Heart right ventricle (tissue), 16 donors: ENCODE measurements at regions not wholly inside any gene's neighbourhood (a gene's known extent, or its start where the extent isn't known, plus 50 kb on each side); places are given as distances from the start of the nearest gene placed in this dataset.

Experiments used
- ATAC-seq, 8 donors: fragments of 200-7000 bp; cut with Tn5 transposase; one replicate each; pipeline ENCODE4 v1.9.1; 2020; ENCODE audit warnings: mild to moderate bottlenecking in 8 of 8, moderate library complexity in 8 of 8, moderate number of reproducible peaks in 1 of 8
- DNase-seq, 2 donors: peaks; one replicate each; pipeline ENCODE4 v3.0.0-alpha.2; 2020
- H3K27ac ChIP-seq, 10 donors: fragments of 200-600 bp; sonication (generic) in 2 of 10; one replicate each; pipeline versions ENCODE4 v1.5.0 to v1.8.0; 2020 to 2022; ENCODE audit warnings: mild to moderate bottlenecking in 3 of 10
- H3K27me3 ChIP-seq, 7 donors: fragments of 200-600 bp; one replicate each; pipeline ENCODE4 v1.8.0; 2021 to 2022; ENCODE audit warnings: mild to moderate bottlenecking in 2 of 7
- H3K36me3 ChIP-seq, 9 donors: fragments of 200-600 bp; sonication (generic) in 1 of 9; one replicate each; pipeline versions ENCODE4 v1.5.0 to v1.8.0; 2020 to 2022; ENCODE audit warnings: mild to moderate bottlenecking in 2 of 9
- H3K4me1 ChIP-seq, 9 donors: fragments of 200-600 bp; sonication (generic) in 1 of 9; one replicate each; pipeline versions ENCODE4 v1.5.0 to v1.8.0; 2020 to 2022; ENCODE audit warnings: mild to moderate bottlenecking in 4 of 9
- H3K4me3 ChIP-seq, 10 donors: fragments of 200-600 bp; sonication (generic) in 2 of 10; one replicate each; pipeline versions ENCODE4 v1.5.0 to v1.8.0; 2020 to 2022; ENCODE audit warnings: mild to moderate bottlenecking in 7 of 10, moderate library complexity in 2 of 10
- H3K9me3 ChIP-seq, 11 donors: fragments of 200-600 bp in 10 of 11; sonication (generic) in 2 of 11; one replicate each; pipeline versions ENCODE4 v1.5.0 to v1.8.0; 2013 to 2022; ENCODE audit warnings: mild to moderate bottlenecking in 2 of 11, control low read depth in 1 of 11, moderate library complexity in 1 of 11
- CTCF ChIP-seq, 9 donors: fragments of 200-600 bp; sonication (generic) in 2 of 9; IDR thresholded peaks; one replicate each; pipeline versions ENCODE4 v1.5.0 to v1.8.0; 2021 to 2022; ENCODE audit warnings: antibody characterized with exemption in 9 of 9, mild to moderate bottlenecking in 5 of 9, moderate library complexity in 1 of 9
- WGBS, 2 donors: extraction: QIAGEN DNeasy Blood & Tissue Kit; methylation state at CpG; one replicate each; pipeline ENCODE4 v1.1.7; 2013; ENCODE audit warnings: inconsistent platforms in 1 of 2; 5-methylcytosine and 5-hydroxymethylcytosine counted together
- intact Hi-C, 10 donors: fragments of 100-400 bp; cut with DNase I; formaldehyde crosslinking; loops; one replicate each; pipeline versions ENCODE4 v1.11.1 to v1.14.2; 2022
- donor health status: Arrhythmogenic right ventricular cardiomyopathy.
- donor health status: ischemic (EF 13 %, LVEDD 7.1; RV severe dilation, severe dysfunction).
- donor health status: healthy with polysubstance abuse.
- donor health status: DM: no; HTN: yes; CAD: no.
- donor health status: DM: no; HTN: no; CAD: no.
- donor health status: ischemic (EF 25% LVEDD 6.9; RV normal size, moderate dysfunction).
- donor health status: ischemic (EF 25% LVEDD 5.7; RV mildly dilated, moderate dysfunction).
- donor health status: healthy.
- donor health status: DM: yes; HTN: yes; CAD: no.
- donor health status: Ischemic cardiomyopathy.
- donor health status: ischemic (EF 35%, LVEDD 5.7; RV mildly dilated, moderate dysfunction).
- donor health status: nonischemic (EF 11% LVEDD 7.7; RV severe dilation, severe dysfunction).
- donor health status: DM: yes; HTN: yes; CAD: no.
- donor health status: PGD.
- donor health status: ischemic (EF 29% LVEDD 5.4; RV normal size, mild dysfunction).
- donor health status: nonischemic (EF 23%, LVEDD 6.1; RV moderate dilation, normal function).

GRCh38 chr6:24987446-24988115 is 51.8 kb upstream of the RIPOR2 start:
- Histone ChIP-seq H3K4me3 (no peak overlapping the region), H3K9me3 (peaks cover 0 to 12% (median 0%) of the 10 kb centered on the region in 11 donors), H3K27me3 (no peaks in the 10 kb centered on the region), H3K27ac (no peak overlapping the region), H3K4me1 (peaks cover 0 to 12% (median 0%) of the 10 kb centered on the region in 9 donors), H3K36me3 (no peaks in the 10 kb centered on the region)
- intact Hi-C loops = no loop called here
- WGBS, 2 donors = 78 to 80% methylated on average over 4 of the region's 4 CpGs
- no peak for DNase-seq
- TF ChIP-seq CTCF (IDR thresholded peaks at IDR 0.05) = no peak
- no peak for ATAC-seq

- ATAC-seq (no peak), DNase-seq (no peak)
- intact Hi-C loops = no loop called here
- H3K36me3 ChIP-seq = no peaks in the 10 kb centered on the region
- H3K27ac ChIP-seq = no peak overlapping the region
- H3K9me3 ChIP-seq = peaks cover 0 to 14% (median 0%) of the 10 kb centered on the region in 11 donors
- H3K4me3 ChIP-seq = no peak overlapping the region
- H3K27me3 ChIP-seq = no peaks in the 10 kb centered on the region
- TF ChIP-seq CTCF (IDR thresholded peaks at IDR 0.05) = no peak
- H3K4me1 ChIP-seq = peaks cover 0 to 12% (median 0%) of the 10 kb centered on the region in 9 donors
Observed at GRCh38 chr6:24988562-24988961, 52.8 kb upstream of the RIPOR2 start.

- DNase-seq (no peak), ATAC-seq (no peak)
- peaks cover 0 to 12% (median 0%) of the 10 kb centered on the region in 9 donors for H3K4me1 ChIP-seq
- no peak overlapping the region for H3K4me3 ChIP-seq
- intact Hi-C loops = loop anchor here in 7 of 10 donors (2.0 to 10.0 kb wide), 5 partner anchors 56 to 134 kb away; partner anchors contain the start of gene RIPOR2 (in 2 of the 7)
- WGBS, 2 donors = 83 to 85% methylated on average over 7 of the region's 7 CpGs
- no peak for TF ChIP-seq CTCF (IDR thresholded peaks at IDR 0.05)
- H3K27ac ChIP-seq = no peak overlapping the region
- H3K9me3 ChIP-seq = peaks cover 0 to 14% (median 0%) of the 10 kb centered on the region in 11 donors
- H3K27me3 ChIP-seq = no peaks in the 10 kb centered on the region
- no peaks in the 10 kb centered on the region for H3K36me3 ChIP-seq
Observed at GRCh38 chr6:24990236-24990845, 54.6 kb upstream of the RIPOR2 start.

- peaks cover 0 to 14% (median 0%) of the 10 kb centered on the region in 11 donors for H3K9me3 ChIP-seq
- no peaks in the 10 kb centered on the region for H3K36me3 ChIP-seq
- peaks cover 0 to 15% (median 0%) of the 10 kb centered on the region in 9 donors for H3K4me1 ChIP-seq
- peak overlapping the region in 1 of 10 donors; percentile 57 for H3K27ac ChIP-seq
- no peak for TF ChIP-seq CTCF (IDR thresholded peaks at IDR 0.05)
- no peak overlapping the region for H3K4me3 ChIP-seq
- WGBS, 2 donors = 94 to 96% methylated on average over 4 of the region's 4 CpGs
- DNase-seq = no peak
- peak in 1 of 8 donors; percentile 7 for ATAC-seq
- intact Hi-C loops = loop anchor here in 8 of 10 donors (1.0 to 10.0 kb wide), 7 partner anchors 56 to 136 kb away; partner anchors contain the start of gene RIPOR2 (in 2 of the 8)
- H3K27me3 ChIP-seq = no peaks in the 10 kb centered on the region
Observed at GRCh38 chr6:24990944-24991809, 55.4 kb upstream of the RIPOR2 start.
